ENCODE measurements at regions not wholly inside any gene's neighbourhood (a gene's known extent, or its start where the extent isn't known, plus 50 kb on each side); places are given as distances from the start of the nearest gene placed in this dataset.

GRCh38 chr5:66351813-66352212 lies 207.7 kb downstream of the SREK1 start:
- no peak overlapping the region for H3K4me3 ChIP-seq (ENCODE audit: low read depth, low read length)
- in situ Hi-C loops (cut with HindIII; ENCODE audit: low sequenced_read_pairs) = no loop called here
- TF ChIP-seq CTCF (IDR thresholded peaks at IDR 0.05; ENCODE audit: low read depth, low read length, missing control alignments) = no peak
- no peak for DNase-seq (ENCODE audit: low read depth)

- in situ Hi-C loops (cut with HindIII; ENCODE audit: low sequenced_read_pairs) = no loop called here
- no peak for TF ChIP-seq CTCF (IDR thresholded peaks at IDR 0.05; ENCODE audit: low read depth, low read length, missing control alignments)
- no peak for DNase-seq (ENCODE audit: low read depth)
- H3K4me3 ChIP-seq (ENCODE audit: low read depth, low read length) = no peak overlapping the region
Measured at GRCh38 chr5:66353186-66353585, 209.1 kb downstream of the SREK1 start.

GRCh38 chr5:66354422-66354821 lies 210.3 kb downstream of the SREK1 start:
- H3K4me3 ChIP-seq (ENCODE audit: low read depth, low read length) = no peak overlapping the region
- in situ Hi-C loops (cut with HindIII; ENCODE audit: low sequenced_read_pairs) = no loop called here
- TF ChIP-seq CTCF (IDR thresholded peaks at IDR 0.05; ENCODE audit: low read depth, low read length, missing control alignments) = no peak
- no peak for DNase-seq (ENCODE audit: low read depth)

GRCh38 chr5:66356011-66356565 lies 212.0 kb downstream of the SREK1 start:
- no peak for TF ChIP-seq CTCF (IDR thresholded peaks at IDR 0.05; ENCODE audit: low read depth, low read length, missing control alignments)
- DNase-seq (ENCODE audit: low read depth) = no peak
- in situ Hi-C loops (cut with HindIII; ENCODE audit: low sequenced_read_pairs) = no loop called here
- H3K4me3 ChIP-seq (ENCODE audit: low read depth, low read length) = no peak overlapping the region

- no peak for DNase-seq (ENCODE audit: low read depth)
- H3K4me3 ChIP-seq (ENCODE audit: low read depth, low read length) = no peak overlapping the region
- TF ChIP-seq CTCF (IDR thresholded peaks at IDR 0.05; ENCODE audit: low read depth, low read length, missing control alignments) = no peak
- in situ Hi-C loops (cut with HindIII; ENCODE audit: low sequenced_read_pairs) = no loop called here
Measured at GRCh38 chr5:66358741-66359140, 214.6 kb downstream of the SREK1 start.

GRCh38 chr5:66361070-66361469 lies 217.0 kb downstream of the SREK1 start:
- TF ChIP-seq CTCF (IDR thresholded peaks at IDR 0.05; ENCODE audit: low read depth, low read length, missing control alignments) = no peak
- in situ Hi-C loops (cut with HindIII; ENCODE audit: low sequenced_read_pairs) = no loop called here
- H3K4me3 ChIP-seq (ENCODE audit: low read depth, low read length) = no peak overlapping the region
- no peak for DNase-seq (ENCODE audit: low read depth)

- TF ChIP-seq CTCF (IDR thresholded peaks at IDR 0.05; ENCODE audit: low read depth, low read length, missing control alignments) = no peak
- in situ Hi-C loops (cut with HindIII; ENCODE audit: low sequenced_read_pairs) = no loop called here
- no peak overlapping the region for H3K4me3 ChIP-seq (ENCODE audit: low read depth, low read length)
- DNase-seq (ENCODE audit: low read depth) = no peak
Measured at GRCh38 chr5:66362046-66362445, 217.9 kb downstream of the SREK1 start.
